OCI-LY3 (cell line): ENCODE measurements at regions not wholly inside any gene's neighbourhood (a gene's known extent, or its start where the extent isn't known, plus 50 kb on each side); places are given as distances from the start of the nearest gene placed in this dataset.

Experiments used
- H2AFZ ChIP-seq: fragments of 200-600, 300-600 bp; shearing (Covaris generic); 2 replicates; pipeline ENCODE4 v1.6.0; 2014; ENCODE audit warnings: antibody characterized with exemption, low read depth, low read length
- H3K27ac ChIP-seq: fragments of 200-600, 300-600 bp; sonication (generic); 2 replicates; pipeline ENCODE4 v1.5.1; 2014; ENCODE audit warnings: mild to moderate bottlenecking, low read length, moderate library complexity, mixed read lengths
- H3K27me3 ChIP-seq: fragments of 200-600, 300-600 bp; sonication (generic); 2 replicates; pipeline ENCODE4 v1.6.1; 2014; ENCODE audit warnings: low read depth, low read length, mixed read lengths
- H3K36me3 ChIP-seq: fragments of 200-600, 300-600 bp; sonication (generic); replicated peaks from 2 replicates; pipeline ENCODE3; 2014; ENCODE audit warnings: low read depth, low read length, mixed read lengths
- H3K4me1 ChIP-seq: fragments of 300-600, 200-600 bp; sonication (generic); 2 replicates; pipeline ENCODE4 v1.6.1; 2014; ENCODE audit warnings: low read length, mixed read lengths
- H3K4me2 ChIP-seq: fragments of 200-600, 300-600 bp; sonication (generic); 2 replicates; pipeline ENCODE4 v1.6.1; 2014; ENCODE audit warnings: low read length, mixed read lengths
- H3K4me3 ChIP-seq: fragments of 300-600, 200-600 bp; sonication (generic); 2 replicates; pipeline ENCODE4 v1.5.1; 2014; ENCODE audit warnings: antibody characterized with exemption, mild to moderate bottlenecking, low read length, moderate library complexity
- H3K79me2 ChIP-seq: fragments of 300-600, 200-600 bp; shearing (Covaris generic); 2 replicates; pipeline ENCODE4 v1.6.1; 2014; ENCODE audit warnings: mild to moderate bottlenecking, low read length, mixed read lengths
- H3K9ac ChIP-seq: fragments of 300-600, 200-600 bp; shearing (Covaris generic); 2 replicates; pipeline ENCODE4 v1.6.0; 2014; ENCODE audit warnings: mild to moderate bottlenecking, low read length, moderate library complexity
- H3K9me3 ChIP-seq: fragments of 200-600, 300-600 bp; shearing (Covaris generic); 2 replicates; pipeline ENCODE4 v1.6.1; 2014; ENCODE audit warnings: low read length, mixed read lengths; ENCODE audit not compliant: insufficient read depth
- H4K20me1 ChIP-seq: fragments of 200-600, 300-600 bp; sonication (generic); 2 replicates; pipeline ENCODE4 v1.6.1; 2016; ENCODE audit warnings: low read length, mixed read lengths; ENCODE audit not compliant: insufficient read depth
- CTCF ChIP-seq: fragments of 200-600, 300-600 bp; sonication (generic); IDR thresholded peaks from 2 replicates; pipeline ENCODE4 v1.5.1; 2014; ENCODE audit warnings: antibody characterized with exemption, low read length, low read depth
- EZH2phosphoT487 ChIP-seq: fragments of 200-600 bp; shearing (Covaris generic); IDR thresholded peaks from 2 replicates; pipeline ENCODE4 v1.6.1; 2018; ENCODE audit warnings: antibody characterized with exemption, mixed run types, low read depth

DNA sequence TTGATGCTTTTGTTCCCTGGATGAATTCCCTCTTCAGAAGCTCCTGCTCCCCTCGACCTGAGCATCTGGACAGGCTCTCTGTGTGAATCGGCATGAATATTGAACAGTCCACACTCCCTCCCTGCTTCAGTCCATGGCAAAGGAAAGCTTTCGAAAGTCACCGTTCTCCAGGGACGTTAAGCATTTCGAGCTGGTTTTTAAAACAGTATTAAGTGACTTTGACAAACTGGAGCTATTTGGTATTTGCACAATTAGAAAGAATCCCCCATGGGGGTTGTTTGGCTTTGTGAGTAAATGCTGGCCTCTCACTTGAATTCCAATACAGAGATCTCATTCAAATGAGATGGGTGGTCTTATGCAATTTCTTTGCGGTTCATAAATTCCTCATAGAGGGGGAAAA lies 85.3 kb upstream of the TIAM2 start:
- H3K36me3 ChIP-seq: no peaks in the 10 kb centered on the region
- no peak overlapping the region for H3K9ac ChIP-seq
- no peaks in the 10 kb centered on the region for H3K9me3 ChIP-seq
- no peak for TF ChIP-seq CTCF
- no peak for TF ChIP-seq EZH2phosphoT487
- no peak overlapping the region for H2AFZ ChIP-seq
- H3K27ac ChIP-seq: no peak overlapping the region
- H3K4me2 ChIP-seq: no peak overlapping the region
- no peaks in the 10 kb centered on the region for H4K20me1 ChIP-seq
- no peaks in the 10 kb centered on the region for H3K79me2 ChIP-seq
- H3K27me3 ChIP-seq: no peaks in the 10 kb centered on the region
- no peaks in the 10 kb centered on the region for H3K4me1 ChIP-seq
- H3K4me3 ChIP-seq: no peak overlapping the region

DNA sequence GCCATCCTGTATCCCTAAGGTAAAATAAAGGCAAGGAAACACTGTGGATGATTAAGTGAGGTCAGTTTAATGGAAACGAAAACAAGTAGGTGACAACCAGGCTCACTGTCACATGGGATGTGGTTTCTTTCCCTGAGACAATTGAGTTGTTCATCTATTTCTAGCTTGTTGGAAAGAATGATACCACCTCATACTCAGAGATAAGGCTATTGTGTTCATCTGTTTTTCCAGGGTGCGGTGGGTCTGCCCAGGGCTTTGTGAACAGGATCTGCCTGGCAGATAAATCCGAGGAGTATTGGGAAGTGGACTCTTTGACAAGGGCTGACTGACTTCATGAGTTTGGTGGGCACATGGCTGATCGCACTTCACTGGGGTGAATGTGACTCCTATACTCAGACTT lies 80.8 kb upstream of the TIAM2 start:
- Histone ChIP-seq H3K4me1 (no peaks in the 10 kb centered on the region), H3K4me3 (no peak overlapping the region), H3K36me3 (no peaks in the 10 kb centered on the region), H3K27ac (no peak overlapping the region), H2AFZ (no peak overlapping the region), H3K4me2 (no peak overlapping the region), H3K9ac (no peak overlapping the region), H3K9me3 (no peaks in the 10 kb centered on the region), H3K79me2 (no peaks in the 10 kb centered on the region), H4K20me1 (no peaks in the 10 kb centered on the region), H3K27me3 (no peaks in the 10 kb centered on the region)
- TF ChIP-seq CTCF (no peak), EZH2phosphoT487 (no peak)

DNA sequence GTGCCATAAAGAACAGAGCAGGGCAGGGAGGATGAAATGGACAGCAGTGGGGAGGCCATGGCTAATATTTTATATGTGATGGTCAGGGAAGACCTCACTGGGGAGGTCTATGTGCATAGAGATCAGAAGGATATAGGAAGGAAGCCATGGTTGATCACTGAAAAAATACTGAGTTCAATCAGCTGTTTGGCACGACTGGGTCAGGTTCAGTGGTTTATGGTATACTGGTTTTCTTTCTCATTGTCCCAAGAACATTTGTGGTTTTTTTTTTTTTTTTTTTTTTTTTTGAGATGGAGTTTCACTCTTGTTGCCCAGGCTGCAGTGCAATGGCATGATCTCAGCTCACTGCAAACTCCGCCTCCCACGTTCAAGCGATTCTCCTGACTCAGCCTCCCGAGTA lies 78.3 kb upstream of the TIAM2 start:
- Histone ChIP-seq H4K20me1 (no peaks in the 10 kb centered on the region), H2AFZ (no peak overlapping the region), H3K4me1 (peaks cover 10% of the 10 kb centered on the region), H3K27me3 (no peaks in the 10 kb centered on the region), H3K9ac (no peak overlapping the region), H3K36me3 (no peaks in the 10 kb centered on the region), H3K4me3 (no peak overlapping the region), H3K9me3 (no peaks in the 10 kb centered on the region), H3K27ac (no peak overlapping the region), H3K79me2 (no peaks in the 10 kb centered on the region), H3K4me2 (no peak overlapping the region)
- TF ChIP-seq EZH2phosphoT487 (no peak), CTCF (no peak)

GRCh38 chr6:154917941-154918340 lies 77.2 kb upstream of the TIAM2 start:
- Histone ChIP-seq H3K9ac (no peak overlapping the region), H3K27me3 (no peaks in the 10 kb centered on the region), H4K20me1 (no peaks in the 10 kb centered on the region), H3K36me3 (no peaks in the 10 kb centered on the region), H3K4me3 (no peak overlapping the region), H3K27ac (no peak overlapping the region), H3K9me3 (no peaks in the 10 kb centered on the region), H3K4me1 (peaks cover 10% of the 10 kb centered on the region), H3K79me2 (no peaks in the 10 kb centered on the region), H3K4me2 (no peak overlapping the region), H2AFZ (no peak overlapping the region)
- no peak for TF ChIP-seq CTCF
- no peak for TF ChIP-seq EZH2phosphoT487
